GM20000 (cell line): ENCODE measurements at regions not wholly inside any gene's neighbourhood (a gene's known extent, or its start where the extent isn't known, plus 50 kb on each side); places are given as distances from the start of the nearest gene placed in this dataset.

Experiments
- DNase-seq: peaks from one replicate; pipeline ENCODE4 v3.0.0; 2012; ENCODE audit warnings: low spot score
- CTCF ChIP-seq: IDR thresholded peaks from 2 replicates; pipeline ENCODE4 v1.5.1; 2012; ENCODE audit warnings: mild to moderate bottlenecking, control low read depth; ENCODE audit errors: extremely low read depth, missing control alignments

GRCh38 chr14:50022661-50023060 is 93.7 kb downstream of the VCPKMT start:
- TF ChIP-seq CTCF: no peak
- DNase-seq: no peak

- no peak for TF ChIP-seq CTCF
- no peak for DNase-seq
These were observed 92.5 kb downstream of the VCPKMT start for GRCh38 chr14:50023671-50024490.

GRCh38 chr14:50025073-50025472 is 91.3 kb downstream of the VCPKMT start:
- no peak for DNase-seq
- no peak for TF ChIP-seq CTCF

- no peak for TF ChIP-seq CTCF
- no peak for DNase-seq
These were observed 90.6 kb downstream of the VCPKMT start for GRCh38 chr14:50025776-50026175.

GRCh38 chr14:50026396-50026795 is 90.0 kb downstream of the VCPKMT start:
- no peak for TF ChIP-seq CTCF
- no peak for DNase-seq

GRCh38 chr14:50027816-50028215 is 88.6 kb downstream of the VCPKMT start:
- no peak for DNase-seq
- no peak for TF ChIP-seq CTCF

GRCh38 chr14:50028458-50028857 is 87.9 kb downstream of the VCPKMT start:
- TF ChIP-seq CTCF: no peak
- no peak for DNase-seq
